LNCAP (cell line): ENCODE measurements at regions not wholly inside any gene's neighbourhood (a gene's known extent, or its start where the extent isn't known, plus 50 kb on each side); places are given as distances from the start of the nearest gene placed in this dataset.

Source experiments
- CTCF ChIP-seq: fragments of 450-650 bp; IDR thresholded peaks from 2 replicates; pipeline ENCODE4 v1.5.1; 2017; ENCODE audit warnings: mild to moderate bottlenecking

GRCh38 chr2:145887915-145888314 is 1368.0 kb upstream of the ZEB2 start:
- TF ChIP-seq CTCF, result no peak

GRCh38 chr2:145875016-145875415 is 1355.1 kb upstream of the ZEB2 start:
- no peak for TF ChIP-seq CTCF

GRCh38 chr2:145874466-145874865 is 1354.5 kb upstream of the ZEB2 start:
- TF ChIP-seq CTCF, result no peak

- TF ChIP-seq CTCF, result no peak
Observed at GRCh38 chr2:145864501-145864900, 1344.6 kb upstream of the ZEB2 start.

GRCh38 chr2:145861940-145862339 is 1342.0 kb upstream of the ZEB2 start:
- no peak for TF ChIP-seq CTCF

- TF ChIP-seq CTCF, result no peak
Observed at GRCh38 chr2:145860083-145860482, 1340.2 kb upstream of the ZEB2 start.

GRCh38 chr2:145855142-145855541 is 1335.2 kb upstream of the ZEB2 start:
- TF ChIP-seq CTCF, result no peak

- no peak for TF ChIP-seq CTCF
Observed at GRCh38 chr2:145854039-145854755, 1334.3 kb upstream of the ZEB2 start.
